D721Med (cell line): ENCODE measurements at regions not wholly inside any gene's neighbourhood (a gene's known extent, or its start where the extent isn't known, plus 50 kb on each side); places are given as distances from the start of the nearest gene placed in this dataset.
"Not testable (repeated sequence)": the region's sequence is repeated elsewhere in the genome, so short reads cannot be mapped to it uniquely, and the experiment has no call there.

Source experiments
- DNase-seq: peaks from one replicate; pipeline ENCODE4 v3.0.0; 2011; ENCODE audit warnings: low spot score; ENCODE audit not compliant: insufficient read length
- FAIRE-seq: peaks from 2 replicates; lab custom pipeline; 2011; peaks lifted over from hg19 to GRCh38; lab: Jason Lieb, UNC
- CTCF ChIP-seq: IDR thresholded peaks from 2 replicates; pipeline ENCODE4 v1.5.1; 2012; ENCODE audit warnings: mild to moderate bottlenecking, control low read depth; ENCODE audit not compliant: insufficient read depth; ENCODE audit errors: missing control alignments

- FAIRE-seq (no peak), DNase-seq (no peak)
- TF ChIP-seq CTCF = no peak
These were observed 281.3 kb downstream of the SUCLG1 start for GRCh38 chr2:84177733-84178132.

- FAIRE-seq = no peak
- no peak for TF ChIP-seq CTCF
- no peak for DNase-seq
These were observed 283.1 kb downstream of the SUCLG1 start for GRCh38 chr2:84175970-84176369.

- no peak for TF ChIP-seq CTCF
- FAIRE-seq = no peak
- no peak for DNase-seq
These were observed 283.7 kb downstream of the SUCLG1 start for GRCh38 chr2:84175340-84175739.

GRCh38 chr2:84173041-84173440 lies 286.0 kb downstream of the SUCLG1 start:
- no peak for FAIRE-seq
- DNase-seq = no peak
- TF ChIP-seq CTCF = no peak

GRCh38 chr2:84170979-84171378 lies 288.1 kb downstream of the SUCLG1 start:
- DNase-seq = no peak
- FAIRE-seq = no peak
- TF ChIP-seq CTCF = no peak

- no peak for TF ChIP-seq CTCF
- DNase-seq (no peak), FAIRE-seq (no peak)
These were observed 289.2 kb downstream of the SUCLG1 start for GRCh38 chr2:84169871-84170270.

- not testable (repeated sequence) for DNase-seq, FAIRE-seq
These were observed 290.5 kb downstream of the SUCLG1 start for GRCh38 chr2:84168552-84168951.

- FAIRE-seq (no peak), DNase-seq (no peak)
- no peak for TF ChIP-seq CTCF
These were observed 293.8 kb downstream of the SUCLG1 start for GRCh38 chr2:84165256-84165655.
